Transverse colon (tissue), 4 donors: ENCODE measurements at regions not wholly inside any gene's neighbourhood (a gene's known extent, or its start where the extent isn't known, plus 50 kb on each side); places are given as distances from the start of the nearest gene placed in this dataset.

Experiments used
- DNase-seq: peaks from one replicate; pipeline ENCODE4 v3.0.0-alpha.2; 2019
- H3K27ac ChIP-seq, 4 donors: fragments of 200-600 bp; sonication (generic); 2 replicates each; pipeline ENCODE4 v1.5.1; 2016 to 2018; ENCODE audit warnings: inconsistent platforms in 4 of 4
- H3K27me3 ChIP-seq: fragments of 200-600 bp; sonication (generic); 2 replicates; pipeline ENCODE4 v1.5.1; 2017; ENCODE audit warnings: inconsistent platforms
- H3K36me3 ChIP-seq, 4 donors: fragments of 200-600 bp; sonication (generic); 2 replicates each; pipeline ENCODE4 v1.5.1; 2017 to 2019; ENCODE audit warnings: inconsistent platforms in 4 of 4
- H3K4me1 ChIP-seq, 4 donors: fragments of 200-600 bp; sonication (generic); 2 replicates each; pipeline ENCODE4 v1.5.1; 2017 to 2020; ENCODE audit warnings: inconsistent platforms in 4 of 4
- H3K4me3 ChIP-seq, 4 donors: fragments of 200-600 bp; sonication (generic); 1 replicate in 1 of 4; 2 replicates in 3 of 4; pipeline versions ENCODE4 v1.5.1 to v1.6.1; 2017 to 2019; ENCODE audit warnings: inconsistent platforms in 4 of 4
- H3K9me3 ChIP-seq, 2 donors: fragments of 200-600 bp; sonication (generic); 2 replicates each; pipeline ENCODE4 v1.5.1; 2017 to 2019; ENCODE audit warnings: inconsistent platforms in 2 of 2
- EP300 ChIP-seq: sonication (generic); formaldehyde crosslinking; IDR thresholded peaks from one replicate; pipeline ENCODE4 v1.6.1; 2017; ENCODE audit warnings: antibody characterized with exemption, low read depth
- POLR2A ChIP-seq: fragments of 450-650 bp; IDR thresholded peaks from one replicate; pipeline ENCODE4 v1.6.1; 2016; ENCODE audit warnings: antibody characterized with exemption, mild to moderate bottlenecking, moderate library complexity
- POLR2AphosphoS5 ChIP-seq, 3 donors: sonication (generic); formaldehyde crosslinking; IDR thresholded peaks; one replicate each; pipeline ENCODE4 v1.6.1; 2016; ENCODE audit warnings: antibody characterized with exemption in 3 of 3
- WGBS, 2 donors: methylation state at CpG; one replicate each; pipeline ENCODE4 v1.1.5; 2018; ENCODE audit warnings: low coverage in 1 of 2; 5-methylcytosine and 5-hydroxymethylcytosine counted together
- in situ Hi-C, 4 donors: fragments of 200-750 bp; cut with MboI; loops; one replicate each; pipeline versions ENCODE4 v1.15.0 to v1.15.1; 2017; ENCODE audit warnings: low sequenced_read_pairs in 3 of 4, low pct_ligation_motif_present in 1 of 4, low pct_unique_long_range_greater_than_20kb in 1 of 4
- intact Hi-C: fragments of 100-400 bp; cut with DNase I; formaldehyde crosslinking; loops from one replicate; pipeline ENCODE4 v1.15.1; 2023; ENCODE audit warnings: low total_unique reads
- TF ChIP-seq, protein P1 (sequence below), 5 experiments: fragments of 200-600 bp in 3 of 5; fragments of 450-650 bp in 2 of 5; sonication (generic) in 3 of 5; IDR thresholded peaks; 1 replicate in 2 of 5; 2 replicates in 3 of 5; pipeline ENCODE4 v1.5.1; 2016 to 2017; ENCODE audit warnings: antibody characterized with exemption in 5 of 5, inconsistent platforms in 3 of 5, mild to moderate bottlenecking in 2 of 5, moderate library complexity in 1 of 5

DNA sequence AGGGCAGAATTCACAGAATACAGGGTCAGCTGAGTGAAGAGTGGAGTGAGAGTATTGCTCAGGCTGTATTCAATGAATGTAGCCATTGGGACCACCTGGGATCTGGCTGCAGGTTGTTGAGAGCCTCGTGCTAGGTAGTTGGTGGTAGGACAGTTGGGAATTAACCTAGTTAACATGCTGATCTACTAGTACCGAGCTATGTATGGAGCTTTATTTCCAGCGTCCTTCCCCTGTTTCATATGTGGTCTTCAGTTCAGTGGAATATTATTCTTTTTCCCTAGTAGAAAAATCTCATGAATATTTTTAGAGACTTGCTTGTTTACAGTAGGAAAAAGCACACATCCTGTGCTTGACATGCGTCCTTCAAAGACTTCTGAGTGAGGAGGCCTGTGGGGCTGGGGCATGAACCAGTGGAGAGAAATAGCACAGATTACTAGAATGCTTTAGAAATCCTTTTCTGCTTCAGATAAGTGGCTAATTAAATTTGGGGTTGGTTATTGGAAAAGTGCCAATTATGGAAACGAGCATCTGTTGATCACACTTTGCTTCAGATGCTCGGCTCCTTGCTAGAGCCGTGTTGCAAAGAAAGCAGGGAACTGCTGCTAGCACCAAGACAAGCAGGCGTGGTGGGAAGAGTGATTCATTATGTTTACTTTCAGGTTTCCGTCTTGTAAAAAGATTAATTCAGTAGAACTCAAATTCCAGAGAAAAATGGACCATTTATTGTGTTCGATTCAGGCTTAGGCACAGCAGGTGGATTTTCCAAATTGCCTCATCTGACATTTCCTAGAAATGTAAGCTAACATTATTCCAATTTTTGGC lies 53.6 kb downstream of the ARF6 start:
- no peaks in the 10 kb centered on the region for H3K27me3 ChIP-seq
- in situ Hi-C loops: no loop called here
- intact Hi-C loops: no loop called here
- H3K36me3 ChIP-seq: no peaks in the 10 kb centered on the region
- TF ChIP-seq POLR2AphosphoS5 (IDR thresholded peaks at IDR 0.05): peak in 2 of 3 donors; percentile 16 to 18
- no peak for TF ChIP-seq EP300
- TF ChIP-seq, protein P1, sequence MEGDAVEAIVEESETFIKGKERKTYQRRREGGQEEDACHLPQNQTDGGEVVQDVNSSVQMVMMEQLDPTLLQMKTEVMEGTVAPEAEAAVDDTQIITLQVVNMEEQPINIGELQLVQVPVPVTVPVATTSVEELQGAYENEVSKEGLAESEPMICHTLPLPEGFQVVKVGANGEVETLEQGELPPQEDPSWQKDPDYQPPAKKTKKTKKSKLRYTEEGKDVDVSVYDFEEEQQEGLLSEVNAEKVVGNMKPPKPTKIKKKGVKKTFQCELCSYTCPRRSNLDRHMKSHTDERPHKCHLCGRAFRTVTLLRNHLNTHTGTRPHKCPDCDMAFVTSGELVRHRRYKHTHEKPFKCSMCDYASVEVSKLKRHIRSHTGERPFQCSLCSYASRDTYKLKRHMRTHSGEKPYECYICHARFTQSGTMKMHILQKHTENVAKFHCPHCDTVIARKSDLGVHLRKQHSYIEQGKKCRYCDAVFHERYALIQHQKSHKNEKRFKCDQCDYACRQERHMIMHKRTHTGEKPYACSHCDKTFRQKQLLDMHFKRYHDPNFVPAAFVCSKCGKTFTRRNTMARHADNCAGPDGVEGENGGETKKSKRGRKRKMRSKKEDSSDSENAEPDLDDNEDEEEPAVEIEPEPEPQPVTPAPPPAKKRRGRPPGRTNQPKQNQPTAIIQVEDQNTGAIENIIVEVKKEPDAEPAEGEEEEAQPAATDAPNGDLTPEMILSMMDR (IDR thresholded peaks at IDR 0.05): no peak
- no peak for TF ChIP-seq POLR2A
- H3K4me1 ChIP-seq: peaks cover 9 to 54% (median 27%) of the 10 kb centered on the region in 4 donors
- peak overlapping the region; percentile 48 to 68 (median 60) for H3K27ac ChIP-seq
- DNase-seq: peak; percentile 49
- H3K9me3 ChIP-seq: no peaks in the 10 kb centered on the region
- 41 to 56% methylated on average over 6 to 10 of the region's 10 CpGs for WGBS, 2 donors
- H3K4me3 ChIP-seq: no peak overlapping the region

DNA sequence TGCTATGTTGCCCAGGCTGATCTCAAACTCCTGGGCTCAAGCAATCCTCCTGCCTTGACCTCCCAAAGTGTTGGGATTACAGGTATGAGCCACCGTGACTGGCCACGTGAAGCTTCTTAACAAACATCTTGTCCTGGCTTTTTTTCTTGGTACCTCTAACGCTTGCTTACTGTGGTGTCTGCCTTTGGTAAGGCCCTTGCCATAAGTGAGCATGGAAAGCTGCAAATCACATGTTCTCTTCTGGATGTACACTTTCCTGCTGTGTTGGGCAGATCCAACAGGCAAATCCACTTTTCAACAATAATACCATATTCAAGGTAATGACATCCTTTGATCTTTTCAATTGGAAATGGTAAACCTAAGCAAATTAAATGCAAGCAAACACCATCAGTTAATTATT lies 54.6 kb downstream of the ARF6 start:
- H3K27ac ChIP-seq: peak overlapping the region; percentile 48 to 68 (median 60)
- WGBS, 2 donors: 95% methylated on average over 2 to 3 of the region's 3 CpGs
- no peak for DNase-seq

DNA sequence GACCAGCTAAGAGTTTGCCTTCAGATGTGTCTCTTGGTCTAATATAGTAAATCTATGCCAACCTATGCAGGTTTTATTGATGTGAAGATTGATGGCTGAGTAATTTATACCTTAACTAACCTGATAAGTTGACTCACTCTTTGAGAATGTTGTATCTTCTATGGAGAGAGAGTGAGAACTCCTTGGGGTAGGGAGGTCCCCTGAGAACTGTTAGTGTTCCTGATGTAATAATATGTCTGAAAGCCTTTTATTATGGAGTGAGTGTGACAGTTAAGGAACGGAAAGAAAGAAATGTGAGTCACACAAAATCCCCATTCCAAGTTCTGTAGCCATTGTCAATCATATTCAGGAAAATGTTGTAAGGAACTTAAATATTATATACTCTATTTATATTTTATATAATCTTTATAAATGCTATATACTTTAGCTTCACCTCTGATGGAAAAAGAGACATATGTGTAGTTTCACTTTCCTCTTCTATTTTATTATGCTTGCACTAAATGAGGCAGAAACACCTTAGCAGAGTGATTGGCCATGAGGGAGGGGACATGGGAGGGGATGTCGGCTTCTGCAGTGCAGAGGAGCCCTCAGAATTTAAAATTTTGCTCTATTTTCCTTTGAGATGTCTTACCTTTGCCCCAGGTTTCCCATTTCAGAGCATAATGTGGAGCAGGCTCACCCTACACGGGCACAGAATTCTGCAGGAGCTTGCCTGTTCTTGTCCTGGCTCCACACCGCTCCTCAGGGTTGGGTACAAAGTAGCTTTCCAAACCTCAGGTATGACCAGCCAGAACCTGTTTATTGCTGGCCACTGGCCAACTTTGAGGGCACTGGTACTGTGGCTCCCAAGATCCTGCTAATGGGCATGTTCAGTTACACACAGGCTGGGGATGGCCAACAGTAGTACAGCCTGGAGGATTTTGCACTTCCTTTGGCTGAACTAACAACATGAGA lies 57.7 kb downstream of the ARF6 start:
- Histone ChIP-seq H3K27ac (peak overlapping the region; percentile 75 to 82 (median 80)), H3K4me3 (peak overlapping the region in 3 of 4 donors; percentile 4 to 33 (median 5))
- in situ Hi-C loops: no loop called here

More for the DNA sequence above, 54.6 kb downstream of the ARF6 start:
- H3K4me1 ChIP-seq: peaks cover 10 to 62% (median 32%) of the 10 kb centered on the region in 4 donors
- no peak for TF ChIP-seq POLR2AphosphoS5 (IDR thresholded peaks at IDR 0.05)
- TF ChIP-seq EP300: no peak
- TF ChIP-seq, protein P1 (IDR thresholded peaks at IDR 0.05): no peak
- TF ChIP-seq POLR2A: no peak
- H3K27me3 ChIP-seq: no peaks in the 10 kb centered on the region
- no peak overlapping the region for H3K4me3 ChIP-seq
- in situ Hi-C loops (no loop called here), intact Hi-C loops (no loop called here)
- H3K9me3 ChIP-seq: no peaks in the 10 kb centered on the region
- H3K36me3 ChIP-seq: no peaks in the 10 kb centered on the region

More for the DNA sequence above, 57.7 kb downstream of the ARF6 start:
- no peak for TF ChIP-seq EP300
- TF ChIP-seq POLR2AphosphoS5 (IDR thresholded peaks at IDR 0.05): peak in 2 of 3 donors; percentile 51 to 65
- TF ChIP-seq, protein P1 (IDR thresholded peaks at IDR 0.05): no peak
- TF ChIP-seq POLR2A: peak; percentile 25
- Histone ChIP-seq H3K27me3 (no peaks in the 10 kb centered on the region), H3K9me3 (no peaks in the 10 kb centered on the region), H3K4me1 (peaks cover 8 to 61% (median 34%) of the 10 kb centered on the region in 4 donors), H3K36me3 (no peaks in the 10 kb centered on the region)
- WGBS, 2 donors: 46 to 60% methylated on average over 3 to 4 of the region's 4 CpGs
- intact Hi-C loops: no loop called here
- peak; percentile 88 for DNase-seq
